BJ (cell line): ENCODE measurements at regions not wholly inside any gene's neighbourhood (a gene's known extent, or its start where the extent isn't known, plus 50 kb on each side); places are given as distances from the start of the nearest gene placed in this dataset.
"Not testable (repeated sequence)": the region's sequence is repeated elsewhere in the genome, so short reads cannot be mapped to it uniquely, and the experiment has no call there.

Source experiments
- CTCF ChIA-PET: fragments of 350-600 bp; formaldehyde crosslinking; extraction: SDS; loops from one replicate; lab custom pipeline; 2021; ENCODE audit warnings: antibody characterized with exemption, inconsistent platforms; lab: Yijun Ruan, JAX
- POLR2A ChIA-PET: fragments of 300-600 bp; sonication (Branson Sonifier 250); formaldehyde crosslinking; extraction: SDS; loops from one replicate; lab custom pipeline; 2021; ENCODE audit warnings: antibody characterized with exemption; lab: Charles Lee
- DNase-seq: peaks from one replicate; pipeline ENCODE4 v3.0.0-alpha.2; 2011; ENCODE audit warnings: low read depth
- H3K27me3 ChIP-seq: 2 replicates; pipeline ENCODE4 v1.6.0; 2011; ENCODE audit warnings: low read length; ENCODE audit not compliant: control insufficient read depth, insufficient read depth
- H3K36me3 ChIP-seq: 2 replicates; pipeline ENCODE4 v1.5.1; 2011; ENCODE audit warnings: low read length; ENCODE audit not compliant: control insufficient read depth, insufficient read depth
- H3K4me3 ChIP-seq: 2 replicates; pipeline ENCODE4 v1.5.1; 2011; ENCODE audit warnings: low read depth, mild to moderate bottlenecking, control low read depth, low read length
- TF ChIP-seq, protein P1 (sequence below): IDR thresholded peaks from 2 replicates; pipeline ENCODE4 v1.5.1; 2011; ENCODE audit warnings: low read depth, mild to moderate bottlenecking, control low read depth, inconsistent platforms, low read length, moderate library complexity; ENCODE audit not compliant: insufficient read depth

DNA sequence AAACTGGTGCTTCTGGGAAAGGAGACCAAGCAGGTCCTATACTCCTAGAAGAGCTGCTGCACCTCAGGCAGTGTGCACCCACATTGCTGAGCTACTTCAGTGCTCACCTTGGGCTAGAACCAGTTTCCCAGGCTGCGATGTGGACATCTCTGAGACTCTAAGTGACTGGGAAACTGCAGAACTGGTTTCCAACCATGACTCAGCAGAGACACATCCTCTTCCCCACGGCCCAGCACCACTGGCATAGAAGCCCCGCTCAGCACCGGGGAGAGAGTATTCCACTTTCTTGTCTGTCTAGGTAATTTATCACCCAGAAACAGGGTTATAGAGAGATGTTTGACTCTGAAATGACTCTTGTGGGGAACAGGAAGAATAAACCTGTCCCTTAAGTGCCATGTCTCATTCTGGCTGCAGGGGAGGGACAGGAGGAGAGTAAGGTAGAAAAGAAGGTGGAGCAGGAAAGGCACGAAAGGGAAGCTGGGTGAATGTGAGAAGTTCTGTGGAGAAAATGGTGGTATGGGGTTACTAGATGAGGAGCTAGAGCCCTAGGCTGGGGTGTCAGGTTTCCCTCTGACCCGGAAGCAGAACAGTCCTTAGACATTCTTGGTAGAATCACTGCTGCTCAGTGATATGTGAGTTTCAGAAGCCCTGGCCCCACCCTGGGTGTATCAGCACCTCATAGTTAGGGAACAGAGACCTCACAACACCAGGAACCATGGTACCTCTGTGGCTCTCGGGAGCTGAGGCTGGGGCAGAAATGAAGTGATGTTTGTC lies 340.4 kb upstream of the NCAM1 start:
- Histone ChIP-seq H3K4me3 (no peak overlapping the region), H3K27me3 (peaks cover 1% of the 10 kb centered on the region; the same call in 1 of the 2 replicates), H3K36me3 (no peaks in the 10 kb centered on the region)
- ChIA-PET CTCF (interaction anchor here (0.7 to 3.0 kb wide), 3 partner anchors 11 to 33 kb away, joined by 3 to 9 read pairs (median 3); no protein-coding TSS in a partner anchor), POLR2A (no interaction called here)
- no peak for DNase-seq
- TF ChIP-seq, protein P1, sequence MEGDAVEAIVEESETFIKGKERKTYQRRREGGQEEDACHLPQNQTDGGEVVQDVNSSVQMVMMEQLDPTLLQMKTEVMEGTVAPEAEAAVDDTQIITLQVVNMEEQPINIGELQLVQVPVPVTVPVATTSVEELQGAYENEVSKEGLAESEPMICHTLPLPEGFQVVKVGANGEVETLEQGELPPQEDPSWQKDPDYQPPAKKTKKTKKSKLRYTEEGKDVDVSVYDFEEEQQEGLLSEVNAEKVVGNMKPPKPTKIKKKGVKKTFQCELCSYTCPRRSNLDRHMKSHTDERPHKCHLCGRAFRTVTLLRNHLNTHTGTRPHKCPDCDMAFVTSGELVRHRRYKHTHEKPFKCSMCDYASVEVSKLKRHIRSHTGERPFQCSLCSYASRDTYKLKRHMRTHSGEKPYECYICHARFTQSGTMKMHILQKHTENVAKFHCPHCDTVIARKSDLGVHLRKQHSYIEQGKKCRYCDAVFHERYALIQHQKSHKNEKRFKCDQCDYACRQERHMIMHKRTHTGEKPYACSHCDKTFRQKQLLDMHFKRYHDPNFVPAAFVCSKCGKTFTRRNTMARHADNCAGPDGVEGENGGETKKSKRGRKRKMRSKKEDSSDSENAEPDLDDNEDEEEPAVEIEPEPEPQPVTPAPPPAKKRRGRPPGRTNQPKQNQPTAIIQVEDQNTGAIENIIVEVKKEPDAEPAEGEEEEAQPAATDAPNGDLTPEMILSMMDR: no peak

DNA sequence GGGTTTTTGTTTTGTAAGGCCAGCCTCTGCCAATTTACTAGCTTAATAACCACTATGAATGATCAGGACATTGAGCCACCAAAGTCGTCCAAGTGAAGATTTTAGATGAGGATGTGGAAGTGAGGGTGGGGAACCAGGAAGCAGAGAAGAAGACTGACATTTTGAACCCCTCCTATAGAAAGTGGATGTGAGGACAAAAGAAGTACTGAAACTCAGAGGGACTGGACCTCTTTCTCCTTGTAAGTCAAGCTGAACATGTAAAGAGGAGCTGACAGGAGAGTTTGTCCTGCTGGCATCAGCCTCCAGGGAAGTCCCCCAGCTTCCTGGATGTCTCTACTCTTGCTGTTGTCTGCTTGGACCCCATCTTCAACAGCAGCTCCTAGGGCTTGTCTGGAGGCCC lies 338.2 kb upstream of the NCAM1 start:
- TF ChIP-seq, protein P1: no peak
- DNase-seq: no peak
- peaks cover 1% of the 10 kb centered on the region; the same call in 1 of the 2 replicates for H3K27me3 ChIP-seq
- ChIA-PET POLR2A (interaction anchor here (0.6 kb wide), 1 partner anchor 819 kb away, joined by 7 read pairs; no protein-coding TSS in a partner anchor), CTCF (interaction anchor here (0.6 to 3.0 kb wide), 2 partner anchors 35 to 667 kb away, joined by 3 to 9 read pairs; no protein-coding TSS in a partner anchor)
- H3K4me3 ChIP-seq: no peak overlapping the region
- H3K36me3 ChIP-seq: no peaks in the 10 kb centered on the region

DNA sequence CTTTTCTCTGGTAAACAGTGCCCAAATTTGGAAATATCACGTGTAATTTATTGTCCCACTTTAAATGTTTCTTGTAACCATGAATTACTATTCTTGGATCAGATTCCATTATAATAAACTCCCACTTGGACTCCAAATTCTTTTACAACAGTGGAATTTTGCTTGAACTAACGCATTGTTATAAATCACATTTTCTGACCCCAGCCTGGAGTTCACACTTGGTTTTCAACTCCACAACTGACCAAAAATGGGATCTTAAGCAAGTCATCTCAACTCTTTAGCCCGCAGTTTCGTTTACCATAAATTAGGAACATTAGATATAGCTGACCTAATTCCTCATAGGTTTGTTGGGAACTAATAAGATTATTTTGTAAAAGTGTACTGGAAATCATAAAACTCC lies 336.8 kb upstream of the NCAM1 start:
- POLR2A ChIA-PET: no interaction called here
- CTCF ChIA-PET: interaction anchor here (0.9 kb wide), 1 partner anchor 21 kb away, joined by 3 read pairs; no protein-coding TSS in a partner anchor

DNA sequence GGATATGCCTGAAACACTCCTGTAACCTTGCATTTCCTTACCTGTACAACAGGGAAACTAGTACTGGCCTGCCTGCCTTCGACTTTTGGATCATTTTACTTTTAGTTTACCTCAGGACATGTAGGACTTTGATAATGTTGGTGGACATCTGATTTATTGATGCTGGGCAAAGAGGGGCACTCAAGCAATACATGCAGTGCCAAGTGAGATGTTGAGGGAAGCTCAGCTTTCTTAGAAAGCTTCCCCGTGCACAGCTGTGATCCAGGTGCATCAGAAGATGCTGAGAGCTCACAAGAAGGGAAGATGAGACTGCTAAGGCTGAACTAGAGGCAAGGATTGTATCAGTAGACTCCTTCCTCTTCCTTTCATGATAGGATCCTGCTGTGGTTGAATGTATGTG lies 336.2 kb upstream of the NCAM1 start:
- POLR2A ChIA-PET, H3K27me3 ChIP-seq, H3K4me3 ChIP-seq, H3K36me3 ChIP-seq, DNase-seq: not testable (repeated sequence)
- CTCF ChIA-PET: interaction anchor here (0.9 kb wide), 1 partner anchor 21 kb away, joined by 3 read pairs; no protein-coding TSS in a partner anchor

More for the DNA sequence above, 336.8 kb upstream of the NCAM1 start:
- no peak overlapping the region for H3K4me3 ChIP-seq
- peaks cover 1% of the 10 kb centered on the region; the same call in 1 of the 2 replicates for H3K27me3 ChIP-seq
- no peaks in the 10 kb centered on the region for H3K36me3 ChIP-seq
- no peak for DNase-seq
- TF ChIP-seq, protein P1: no peak

DNA sequence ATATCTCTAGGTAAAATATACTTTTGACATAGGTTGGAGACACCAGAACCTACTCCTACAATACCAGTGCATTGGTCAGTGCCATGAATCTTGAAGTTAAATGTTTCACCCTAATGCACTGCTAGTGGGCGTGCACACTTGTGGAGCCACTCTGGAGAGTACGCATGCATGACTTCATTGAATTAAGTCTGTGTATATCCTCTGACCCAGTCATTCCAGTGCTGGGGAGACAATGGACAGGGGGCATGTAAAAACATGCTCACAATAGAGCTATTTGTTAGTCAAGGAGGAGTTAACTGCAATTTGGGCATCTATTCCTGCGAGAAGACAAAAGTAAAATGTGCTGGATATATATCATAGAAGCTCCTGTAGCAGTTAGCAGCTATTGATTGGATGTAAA lies 335.4 kb upstream of the NCAM1 start:
- POLR2A ChIA-PET: no interaction called here
- H3K36me3 ChIP-seq: no peaks in the 10 kb centered on the region
- TF ChIP-seq, protein P1: no peak
- DNase-seq: no peak
- no peak overlapping the region for H3K4me3 ChIP-seq
- peaks cover 1% of the 10 kb centered on the region; the same call in 1 of the 2 replicates for H3K27me3 ChIP-seq
- CTCF ChIA-PET: no interaction called here
